BJ (cell line): ENCODE measurements at regions not wholly inside any gene's neighbourhood (a gene's known extent, or its start where the extent isn't known, plus 50 kb on each side); places are given as distances from the start of the nearest gene placed in this dataset.
"Not testable (repeated sequence)": the region's sequence is repeated elsewhere in the genome, so short reads cannot be mapped to it uniquely, and the experiment has no call there.

Experiments used
- CTCF ChIA-PET: fragments of 350-600 bp; formaldehyde crosslinking; extraction: SDS; loops from one replicate; lab custom pipeline; 2021; ENCODE audit warnings: antibody characterized with exemption, inconsistent platforms; lab: Yijun Ruan, JAX
- POLR2A ChIA-PET: fragments of 300-600 bp; sonication (Branson Sonifier 250); formaldehyde crosslinking; extraction: SDS; loops from one replicate; lab custom pipeline; 2021; ENCODE audit warnings: antibody characterized with exemption; lab: Charles Lee
- DNase-seq: peaks from one replicate; pipeline ENCODE4 v3.0.0-alpha.2; 2011; ENCODE audit warnings: low read depth
- H3K27me3 ChIP-seq: 2 replicates; pipeline ENCODE4 v1.6.0; 2011; ENCODE audit warnings: low read length; ENCODE audit not compliant: control insufficient read depth, insufficient read depth
- H3K36me3 ChIP-seq: 2 replicates; pipeline ENCODE4 v1.5.1; 2011; ENCODE audit warnings: low read length; ENCODE audit not compliant: control insufficient read depth, insufficient read depth
- H3K4me3 ChIP-seq: 2 replicates; pipeline ENCODE4 v1.5.1; 2011; ENCODE audit warnings: low read depth, mild to moderate bottlenecking, control low read depth, low read length
- CTCF ChIP-seq: IDR thresholded peaks from 2 replicates; pipeline ENCODE4 v1.5.1; 2011; ENCODE audit warnings: low read depth, mild to moderate bottlenecking, control low read depth, inconsistent platforms, low read length, moderate library complexity; ENCODE audit not compliant: insufficient read depth

- ChIA-PET POLR2A (interaction anchor here (0.5 to 0.6 kb wide), 2 partner anchors 11 to 21 kb away, joined by 3 to 5 read pairs; no protein-coding TSS in a partner anchor), CTCF (interaction anchor here (1.0 to 1.6 kb wide), 2 partner anchors 10 to 14 kb away, joined by 3 to 4 read pairs; no protein-coding TSS in a partner anchor)
- TF ChIP-seq CTCF: no peak
- no peak for DNase-seq
- no peak overlapping the region for H3K4me3 ChIP-seq
- no peaks in the 10 kb centered on the region for H3K27me3 ChIP-seq
- H3K36me3 ChIP-seq: no peaks in the 10 kb centered on the region
Measured at GRCh38 chr2:190584980-190585661, 50.6 kb upstream of the NEMP2 start.

- Histone ChIP-seq H3K36me3 (no peaks in the 10 kb centered on the region), H3K4me3 (no peak overlapping the region), H3K27me3 (no peaks in the 10 kb centered on the region)
- DNase-seq: no peak
- CTCF ChIA-PET: no interaction called here
- no peak for TF ChIP-seq CTCF
- POLR2A ChIA-PET: no interaction called here
Measured at GRCh38 chr2:190587106-190587505, 52.6 kb upstream of the NEMP2 start.

GRCh38 chr2:190589008-190589407 is 54.5 kb upstream of the NEMP2 start:
- no peak for DNase-seq
- Histone ChIP-seq H3K27me3 (no peaks in the 10 kb centered on the region; the same call in 1 of the 2 replicates), H3K4me3 (no peak overlapping the region), H3K36me3 (no peaks in the 10 kb centered on the region)
- TF ChIP-seq CTCF: no peak
- ChIA-PET CTCF (no interaction called here), POLR2A (no interaction called here)

GRCh38 chr2:190591437-190591836 is 56.9 kb upstream of the NEMP2 start:
- DNase-seq: no peak
- CTCF ChIA-PET: no interaction called here

DNA sequence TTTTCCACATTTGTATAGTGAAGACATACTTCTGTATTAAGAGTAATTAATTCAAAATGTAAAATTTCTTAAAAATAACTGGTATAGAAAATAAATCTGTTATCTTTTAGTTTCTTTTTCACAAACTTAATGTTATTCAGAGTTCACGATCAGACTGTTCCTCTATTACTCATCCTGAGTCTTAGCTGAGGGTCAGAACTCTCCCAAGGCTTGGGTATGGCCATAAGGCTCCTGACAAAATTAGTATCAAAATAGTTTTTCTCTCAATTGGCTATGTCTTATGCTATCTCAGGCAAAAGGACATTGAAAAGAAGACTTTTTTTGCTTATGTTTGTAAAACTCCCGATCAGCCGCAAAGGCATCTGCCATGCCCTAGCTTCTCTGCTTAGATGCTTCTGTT is 56.1 kb upstream of the NAB1 start:
- H3K27me3 ChIP-seq: no peaks in the 10 kb centered on the region; the same call in 1 of the 2 replicates
- no peak for TF ChIP-seq CTCF
- no peaks in the 10 kb centered on the region for H3K36me3 ChIP-seq
- H3K4me3 ChIP-seq: no peak overlapping the region
- no peak for DNase-seq
- ChIA-PET POLR2A (no interaction called here), CTCF (no interaction called here)

More at GRCh38 chr2:190591437-190591836, 56.9 kb upstream of the NEMP2 start:
- Histone ChIP-seq H3K27me3 (no peaks in the 10 kb centered on the region; the same call in 1 of the 2 replicates), H3K36me3 (no peaks in the 10 kb centered on the region), H3K4me3 (no peak overlapping the region)
- POLR2A ChIA-PET: no interaction called here
- no peak for TF ChIP-seq CTCF

DNA sequence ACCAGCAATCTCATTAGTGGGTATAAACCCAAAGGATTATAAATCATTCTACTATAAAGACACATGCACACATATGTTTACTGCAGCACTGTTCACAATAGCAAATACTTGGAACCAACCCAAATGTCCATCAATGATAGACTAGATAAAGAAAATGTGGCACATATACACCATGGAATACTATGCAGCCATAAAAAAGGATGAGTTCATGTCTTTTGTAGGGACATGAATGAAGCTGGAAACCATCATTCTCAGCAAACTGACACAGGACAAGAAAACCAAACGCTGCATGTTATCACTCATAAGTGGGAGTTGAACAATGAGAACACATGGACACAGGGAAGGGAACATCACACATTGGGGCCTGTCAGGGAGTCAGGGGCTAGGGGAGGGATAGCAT is 53.0 kb upstream of the NAB1 start:
- POLR2A ChIA-PET, DNase-seq, H3K4me3 ChIP-seq, H3K27me3 ChIP-seq, CTCF ChIA-PET, H3K36me3 ChIP-seq: not testable (repeated sequence)
